Activated CD8-positive, alpha-beta memory T cell treated with anti-CD3 and anti-CD28 coated beads, Interleukin-2, amount 10 ng/mL, durations not matched to agents 7 days and 5 days (primary cell): ENCODE measurements at regions not wholly inside any gene's neighbourhood (a gene's known extent, or its start where the extent isn't known, plus 50 kb on each side); places are given as distances from the start of the nearest gene placed in this dataset.

Experiments used
- ATAC-seq: fragments of 150-1000 bp; cut with Tn5 transposase; one replicate; pipeline ENCODE4 v1.10.0; 2021; ENCODE audit warnings: moderate library complexity
- CTCF ChIA-PET: fragments of 350-600 bp; sonication (Branson Sonifier 250); formaldehyde crosslinking; loops from one replicate; lab custom pipeline; 2021; ENCODE audit warnings: antibody characterized with exemption; lab: Charles Lee
- DNase-seq: peaks from one replicate; pipeline ENCODE4 v3.0.0-alpha.2; 2020
- H3K27ac Mint-ChIP-seq: one replicate; pipeline ENCODE4 v1.8.0; 2021; ENCODE audit warnings: mild to moderate bottlenecking, mixed read lengths
- H3K27me3 Mint-ChIP-seq: one replicate; pipeline ENCODE4 v1.8.0; 2021; ENCODE audit warnings: mixed read lengths
- H3K36me3 Mint-ChIP-seq: one replicate; pipeline ENCODE4 v1.8.0; 2021; ENCODE audit warnings: mild to moderate bottlenecking, mixed read lengths
- H3K4me1 Mint-ChIP-seq: one replicate; pipeline ENCODE4 v1.8.0; 2021; ENCODE audit warnings: mixed read lengths
- H3K4me3 Mint-ChIP-seq: one replicate; pipeline ENCODE4 v1.8.0; 2021; ENCODE audit warnings: mild to moderate bottlenecking, moderate library complexity, mixed read lengths
- H3K9me3 Mint-ChIP-seq: one replicate; pipeline ENCODE4 v1.8.0; 2022; ENCODE audit warnings: low read depth, mixed read lengths

GRCh38 chr5:173704615-173705511 lies 88.4 kb upstream of the BOD1 start:
- CTCF ChIA-PET: no interaction called here
- no peaks in the 10 kb centered on the region for H3K4me1 Mint-ChIP-seq
- H3K4me3 Mint-ChIP-seq: no peak overlapping the region
- H3K27ac Mint-ChIP-seq: no peak overlapping the region
- no peak for ATAC-seq
- no peaks in the 10 kb centered on the region for H3K9me3 Mint-ChIP-seq
- no peaks in the 10 kb centered on the region for H3K27me3 Mint-ChIP-seq
- no peaks in the 10 kb centered on the region for H3K36me3 Mint-ChIP-seq
- no peak for DNase-seq

GRCh38 chr5:173705512-173706044 lies 89.1 kb upstream of the BOD1 start:
- no peaks in the 10 kb centered on the region for H3K9me3 Mint-ChIP-seq
- H3K27me3 Mint-ChIP-seq: no peaks in the 10 kb centered on the region
- CTCF ChIA-PET: no interaction called here
- no peaks in the 10 kb centered on the region for H3K36me3 Mint-ChIP-seq
- H3K4me3 Mint-ChIP-seq: no peak overlapping the region
- ATAC-seq: no peak
- no peaks in the 10 kb centered on the region for H3K4me1 Mint-ChIP-seq
- H3K27ac Mint-ChIP-seq: no peak overlapping the region
- no peak for DNase-seq

GRCh38 chr5:173706700-173707099 lies 90.2 kb upstream of the BOD1 start:
- Mint-ChIP-seq H3K4me1 (no peaks in the 10 kb centered on the region), H3K27ac (no peak overlapping the region), H3K36me3 (no peaks in the 10 kb centered on the region), H3K4me3 (no peak overlapping the region), H3K9me3 (no peaks in the 10 kb centered on the region), H3K27me3 (no peaks in the 10 kb centered on the region)
- DNase-seq (no peak), ATAC-seq (no peak)
- CTCF ChIA-PET: interaction anchor here (0.8 kb wide), 1 partner anchor 10 kb away, joined by 3 read pairs; no protein-coding TSS in a partner anchor

- DNase-seq (no peak), ATAC-seq (no peak)
- no peak overlapping the region for H3K4me3 Mint-ChIP-seq
- H3K27ac Mint-ChIP-seq: no peak overlapping the region
- H3K27me3 Mint-ChIP-seq: no peaks in the 10 kb centered on the region
- no peaks in the 10 kb centered on the region for H3K9me3 Mint-ChIP-seq
- CTCF ChIA-PET: interaction anchor here (0.8 kb wide), 1 partner anchor 9 kb away, joined by 3 read pairs; no protein-coding TSS in a partner anchor
- no peaks in the 10 kb centered on the region for H3K4me1 Mint-ChIP-seq
- no peaks in the 10 kb centered on the region for H3K36me3 Mint-ChIP-seq
These were observed 90.9 kb upstream of the BOD1 start for GRCh38 chr5:173707392-173707791.

GRCh38 chr5:173709145-173709544 lies 92.7 kb upstream of the BOD1 start:
- H3K27me3 Mint-ChIP-seq: no peaks in the 10 kb centered on the region
- ATAC-seq (no peak), DNase-seq (no peak)
- H3K9me3 Mint-ChIP-seq: no peaks in the 10 kb centered on the region
- H3K27ac Mint-ChIP-seq: no peak overlapping the region
- no peak overlapping the region for H3K4me3 Mint-ChIP-seq
- H3K4me1 Mint-ChIP-seq: no peaks in the 10 kb centered on the region
- CTCF ChIA-PET: no interaction called here
- no peaks in the 10 kb centered on the region for H3K36me3 Mint-ChIP-seq

- DNase-seq (no peak), ATAC-seq (no peak)
- Mint-ChIP-seq H3K36me3 (no peaks in the 10 kb centered on the region), H3K27me3 (peaks cover 1% of the 10 kb centered on the region), H3K4me1 (no peaks in the 10 kb centered on the region), H3K27ac (no peak overlapping the region), H3K4me3 (no peak overlapping the region), H3K9me3 (no peaks in the 10 kb centered on the region)
- CTCF ChIA-PET: no interaction called here
These were observed 93.3 kb upstream of the BOD1 start for GRCh38 chr5:173709761-173710160.

- H3K4me3 Mint-ChIP-seq: no peak overlapping the region
- CTCF ChIA-PET: no interaction called here
- ATAC-seq: no peak
- no peaks in the 10 kb centered on the region for H3K4me1 Mint-ChIP-seq
- H3K27ac Mint-ChIP-seq: no peak overlapping the region
- H3K9me3 Mint-ChIP-seq: no peaks in the 10 kb centered on the region
- DNase-seq: no peak
- peaks cover 4% of the 10 kb centered on the region for H3K27me3 Mint-ChIP-seq
- no peaks in the 10 kb centered on the region for H3K36me3 Mint-ChIP-seq
These were observed 94.1 kb upstream of the BOD1 start for GRCh38 chr5:173710528-173710927.

- Mint-ChIP-seq H3K36me3 (no peaks in the 10 kb centered on the region), H3K4me3 (no peak overlapping the region), H3K27ac (no peak overlapping the region), H3K4me1 (no peaks in the 10 kb centered on the region), H3K27me3 (peaks cover 7% of the 10 kb centered on the region), H3K9me3 (no peaks in the 10 kb centered on the region)
- CTCF ChIA-PET: no interaction called here
- DNase-seq (no peak), ATAC-seq (no peak)
These were observed 95.0 kb upstream of the BOD1 start for GRCh38 chr5:173711466-173711865.

GRCh38 chr5:173712609-173713175 lies 96.2 kb upstream of the BOD1 start:
- H3K9me3 Mint-ChIP-seq: no peaks in the 10 kb centered on the region
- H3K4me1 Mint-ChIP-seq: no peaks in the 10 kb centered on the region
- no peak overlapping the region for H3K4me3 Mint-ChIP-seq
- DNase-seq (no peak), ATAC-seq (no peak)
- H3K27me3 Mint-ChIP-seq: peaks cover 7% of the 10 kb centered on the region
- no peak overlapping the region for H3K27ac Mint-ChIP-seq
- H3K36me3 Mint-ChIP-seq: no peaks in the 10 kb centered on the region
- CTCF ChIA-PET: no interaction called here

- H3K36me3 Mint-ChIP-seq: no peaks in the 10 kb centered on the region
- peaks cover 7% of the 10 kb centered on the region for H3K27me3 Mint-ChIP-seq
- ATAC-seq (no peak), DNase-seq (no peak)
- H3K4me1 Mint-ChIP-seq: no peaks in the 10 kb centered on the region
- H3K9me3 Mint-ChIP-seq: no peaks in the 10 kb centered on the region
- H3K4me3 Mint-ChIP-seq: no peak overlapping the region
- CTCF ChIA-PET: no interaction called here
- H3K27ac Mint-ChIP-seq: no peak overlapping the region
These were observed 98.3 kb upstream of the BOD1 start for GRCh38 chr5:173714551-173715428.

- CTCF ChIA-PET: no interaction called here
- no peaks in the 10 kb centered on the region for H3K9me3 Mint-ChIP-seq
- no peak overlapping the region for H3K27ac Mint-ChIP-seq
- H3K27me3 Mint-ChIP-seq: peaks cover 7% of the 10 kb centered on the region
- ATAC-seq: no peak
- no peaks in the 10 kb centered on the region for H3K4me1 Mint-ChIP-seq
- H3K36me3 Mint-ChIP-seq: no peaks in the 10 kb centered on the region
- no peak for DNase-seq
- H3K4me3 Mint-ChIP-seq: no peak overlapping the region
These were observed 99.2 kb upstream of the BOD1 start for GRCh38 chr5:173715607-173716006.

GRCh38 chr5:173716058-173716682 lies 99.7 kb upstream of the BOD1 start:
- DNase-seq (no peak), ATAC-seq (no peak)
- no peaks in the 10 kb centered on the region for H3K36me3 Mint-ChIP-seq
- H3K27me3 Mint-ChIP-seq: peaks cover 8% of the 10 kb centered on the region
- no peaks in the 10 kb centered on the region for H3K4me1 Mint-ChIP-seq
- no peak overlapping the region for H3K4me3 Mint-ChIP-seq
- no peaks in the 10 kb centered on the region for H3K9me3 Mint-ChIP-seq
- no peak overlapping the region for H3K27ac Mint-ChIP-seq
- CTCF ChIA-PET: interaction anchor here (1.6 kb wide), 1 partner anchor 9 kb away, joined by 3 read pairs; no protein-coding TSS in a partner anchor

GRCh38 chr5:173717959-173718358 lies 101.5 kb upstream of the BOD1 start:
- no peak for DNase-seq
- Mint-ChIP-seq H3K27ac (no peak overlapping the region), H3K4me1 (no peaks in the 10 kb centered on the region), H3K9me3 (no peaks in the 10 kb centered on the region), H3K27me3 (peaks cover 9% of the 10 kb centered on the region), H3K4me3 (no peak overlapping the region), H3K36me3 (no peaks in the 10 kb centered on the region)
- ATAC-seq: no peak
- CTCF ChIA-PET: no interaction called here
